CD14-positive monocyte (primary cell): ENCODE measurements at regions not wholly inside any gene's neighbourhood (a gene's known extent, or its start where the extent isn't known, plus 50 kb on each side); places are given as distances from the start of the nearest gene placed in this dataset.

Source experiments
- DNase-seq, 3 donors: peaks; one replicate each; pipeline ENCODE4 v3.0.0-alpha.2; 2011 to 2022
- H2AFZ ChIP-seq: 2 replicates; pipeline ENCODE4 v1.6.0; 2012; ENCODE audit warnings: mild to moderate bottlenecking, low read depth, low read length, inconsistent platforms; ENCODE audit not compliant: insufficient read depth, poor library complexity, severe bottlenecking
- H3K27ac ChIP-seq, 2 donors: 1 replicate in 1 of 2; 2 replicates in 1 of 2; pipeline ENCODE4 v1.5.1; 2012 to 2013; ENCODE audit warnings: low read length in 2 of 2, control low read depth in 1 of 2, inconsistent platforms in 1 of 2, low read depth in 1 of 2, mild to moderate bottlenecking in 1 of 2
- H3K27me3 ChIP-seq, 2 donors: one replicate each; pipeline versions ENCODE4 v1.6.0 to v1.6.1; 2011 to 2013; ENCODE audit warnings: low read length in 2 of 2; ENCODE audit not compliant: control insufficient read depth in 2 of 2, insufficient read depth in 2 of 2
- H3K36me3 ChIP-seq, 2 donors: replicated peaks in 1 of 2; 1 replicate in 1 of 2; 2 replicates in 1 of 2; pipeline versions ENCODE4 v1.5.1 to v1.6.1; 2012 to 2013; ENCODE audit warnings: low read length in 2 of 2, control low read depth in 1 of 2, inconsistent platforms in 1 of 2, mild to moderate bottlenecking in 1 of 2; ENCODE audit not compliant: insufficient read depth in 2 of 2, control insufficient read depth in 1 of 2
- H3K4me1 ChIP-seq, 2 donors: 1 replicate in 1 of 2; 2 replicates in 1 of 2; pipeline versions ENCODE4 v1.5.1 to v1.6.1; 2012 to 2013; ENCODE audit warnings: low read length in 2 of 2, control low read depth in 1 of 2, inconsistent platforms in 1 of 2, mild to moderate bottlenecking in 1 of 2, moderate library complexity in 1 of 2; ENCODE audit not compliant: insufficient read depth in 2 of 2, control insufficient read depth in 1 of 2
- H3K4me2 ChIP-seq: replicated peaks from 2 replicates; pipeline ENCODE3; 2012; ENCODE audit warnings: low read length, moderate library complexity, mild to moderate bottlenecking; ENCODE audit not compliant: poor library complexity, severe bottlenecking; ENCODE audit errors: extremely low read depth
- H3K4me3 ChIP-seq, 3 experiments: fragments of 200-600 bp in 1 of 3; sonication (generic) in 1 of 3; replicated peaks in 1 of 3; 1 replicate in 2 of 3; 2 replicates in 1 of 3; pipeline ENCODE4 v1.5.1; 2011 to 2013; ENCODE audit warnings: low read length in 3 of 3, mild to moderate bottlenecking in 3 of 3, control low read depth in 2 of 3, low read depth in 2 of 3, inconsistent platforms in 1 of 3, moderate library complexity in 1 of 3
- H3K79me2 ChIP-seq: 2 replicates; pipeline ENCODE4 v1.6.0; 2012; ENCODE audit warnings: mild to moderate bottlenecking, control low read depth, inconsistent platforms, low read length, moderate library complexity; ENCODE audit not compliant: insufficient read depth
- H3K9ac ChIP-seq: 2 replicates; pipeline ENCODE4 v1.6.0; 2017; ENCODE audit warnings: low read length, mild to moderate bottlenecking; ENCODE audit not compliant: insufficient read depth, poor library complexity, severe bottlenecking
- H3K9me3 ChIP-seq, 2 donors: replicated peaks in 1 of 2; 1 replicate in 1 of 2; 2 replicates in 1 of 2; pipeline versions ENCODE4 v1.5.1 to v1.6.1; 2012 to 2013; ENCODE audit warnings: low read length in 2 of 2, control low read depth in 1 of 2; ENCODE audit not compliant: control insufficient read depth in 1 of 2, insufficient read depth in 1 of 2
- H4K20me1 ChIP-seq: 2 replicates; pipeline ENCODE4 v1.6.0; 2012; ENCODE audit warnings: mild to moderate bottlenecking, low read length, control low read depth, moderate library complexity; ENCODE audit not compliant: insufficient read depth
- H3K27ac Mint-ChIP-seq, 7 donors: one replicate each; pipeline ENCODE4 v1.8.0; 2020; ENCODE audit warnings: mild to moderate bottlenecking in 7 of 7, mixed read lengths in 7 of 7, moderate library complexity in 6 of 7, inconsistent platforms in 2 of 7
- H3K27me3 Mint-ChIP-seq, 3 donors: one replicate each; pipeline ENCODE4 v1.8.0; 2021 to 2022; ENCODE audit warnings: low read depth in 3 of 3, mild to moderate bottlenecking in 3 of 3, mixed read lengths in 3 of 3, moderate library complexity in 3 of 3, inconsistent platforms in 1 of 3
- H3K36me3 Mint-ChIP-seq, 2 donors: one replicate each; pipeline ENCODE4 v1.8.0; 2020; ENCODE audit warnings: mixed read lengths in 2 of 2, inconsistent platforms in 1 of 2, mild to moderate bottlenecking in 1 of 2
- H3K4me1 Mint-ChIP-seq: one replicate; pipeline ENCODE4 v1.8.0; 2020; ENCODE audit warnings: mild to moderate bottlenecking, mixed read lengths
- H3K4me3 Mint-ChIP-seq, 2 donors: one replicate each; pipeline ENCODE4 v1.8.0; 2020; ENCODE audit warnings: mild to moderate bottlenecking in 2 of 2, mixed read lengths in 2 of 2, moderate library complexity in 1 of 2
- H3K9me3 Mint-ChIP-seq, 7 donors: one replicate each; pipeline ENCODE4 v1.8.0; 2020 to 2022; ENCODE audit warnings: mixed read lengths in 7 of 7, mild to moderate bottlenecking in 6 of 7, moderate library complexity in 6 of 7, inconsistent platforms in 2 of 7
- CTCF ChIP-seq: fragments of 200-600 bp; IDR thresholded peaks from one replicate; pipeline ENCODE4 v1.8.0; 2022; ENCODE audit warnings: antibody characterized with exemption, mild to moderate bottlenecking
- WGBS: methylation state at CpG from one replicate; pipeline ENCODE4 v1.1.5; 2013; ENCODE audit warnings: missing lambda C conversion rate; ENCODE audit not compliant: insufficient coverage; 5-methylcytosine and 5-hydroxymethylcytosine counted together
- intact Hi-C, 2 donors: fragments of 100-400 bp; cut with micrococcal nuclease; formaldehyde crosslinking; loops; one replicate each; pipeline versions ENCODE4 v1.15.0 to v1.15.1; 2023

- H3K36me3 Mint-ChIP-seq: no peaks in the 10 kb centered on the region
- TF ChIP-seq CTCF: no peak
Observed at GRCh38 chr6:169075211-169075914, 178.3 kb downstream of the THBS2 start.

GRCh38 chr6:169074526-169074925 is 179.1 kb downstream of the THBS2 start:
- intact Hi-C loops: no loop called here
- TF ChIP-seq CTCF: no peak

More at GRCh38 chr6:169075211-169075914, 178.3 kb downstream of the THBS2 start:
- H3K27ac ChIP-seq: no peak overlapping the region
- no peak for DNase-seq
- H3K4me2 ChIP-seq: no peak overlapping the region
- no peak overlapping the region for H3K4me3 ChIP-seq
- no peaks in the 10 kb centered on the region for H3K4me1 Mint-ChIP-seq
- no peaks in the 10 kb centered on the region for H3K27me3 ChIP-seq
- H3K79me2 ChIP-seq: no peaks in the 10 kb centered on the region
- peak overlapping the region in 1 of 7 donors; percentile 19 for H3K27ac Mint-ChIP-seq
- H3K9me3 Mint-ChIP-seq: peaks cover 7 to 24% (median 14%) of the 10 kb centered on the region in 7 donors
- intact Hi-C loops: no loop called here
- H3K4me1 ChIP-seq: no peaks in the 10 kb centered on the region
- no peak overlapping the region for H2AFZ ChIP-seq
- no peaks in the 10 kb centered on the region for H3K27me3 Mint-ChIP-seq
- WGBS: 84% methylated on average over 3 of the region's 19 CpGs
- H3K9ac ChIP-seq: no peak overlapping the region
- H3K4me3 Mint-ChIP-seq: no peak overlapping the region
- peaks cover 11 to 30% of the 10 kb centered on the region in 2 donors for H3K9me3 ChIP-seq
- H4K20me1 ChIP-seq: no peaks in the 10 kb centered on the region
- H3K36me3 ChIP-seq: no peaks in the 10 kb centered on the region

More at GRCh38 chr6:169074526-169074925, 179.1 kb downstream of the THBS2 start:
- no peaks in the 10 kb centered on the region for H3K4me1 Mint-ChIP-seq
- H3K9ac ChIP-seq: no peak overlapping the region
- H3K36me3 Mint-ChIP-seq: no peaks in the 10 kb centered on the region
- WGBS: 82% methylated on average over 2 of the region's 4 CpGs
- no peak overlapping the region for H3K27ac ChIP-seq
- H3K27ac Mint-ChIP-seq: no peak overlapping the region
- no peak overlapping the region for H3K4me2 ChIP-seq
- no peaks in the 10 kb centered on the region for H3K4me1 ChIP-seq
- no peak for DNase-seq
- no peak overlapping the region for H3K4me3 ChIP-seq
- H3K36me3 ChIP-seq: no peaks in the 10 kb centered on the region
- no peaks in the 10 kb centered on the region for H4K20me1 ChIP-seq
- H3K27me3 ChIP-seq: no peaks in the 10 kb centered on the region
- H3K9me3 Mint-ChIP-seq: peaks cover 7 to 26% (median 17%) of the 10 kb centered on the region in 7 donors
- no peak overlapping the region for H2AFZ ChIP-seq
- H3K9me3 ChIP-seq: peaks cover 11 to 30% of the 10 kb centered on the region in 2 donors
- no peaks in the 10 kb centered on the region for H3K27me3 Mint-ChIP-seq
- no peak overlapping the region for H3K4me3 Mint-ChIP-seq
- H3K79me2 ChIP-seq: no peaks in the 10 kb centered on the region
